SKM-1 (cell line): ENCODE measurements at regions not wholly inside any gene's neighbourhood (a gene's known extent, or its start where the extent isn't known, plus 50 kb on each side); places are given as distances from the start of the nearest gene placed in this dataset.
"Not testable (repeated sequence)": the region's sequence is repeated elsewhere in the genome, so short reads cannot be mapped to it uniquely, and the experiment has no call there.

Source experiments
- DNase-seq: peaks from one replicate; lab custom pipeline; 2025; ENCODE audit not compliant: unreplicated experiment; lab: John Stamatoyannopoulos, UW

DNA sequence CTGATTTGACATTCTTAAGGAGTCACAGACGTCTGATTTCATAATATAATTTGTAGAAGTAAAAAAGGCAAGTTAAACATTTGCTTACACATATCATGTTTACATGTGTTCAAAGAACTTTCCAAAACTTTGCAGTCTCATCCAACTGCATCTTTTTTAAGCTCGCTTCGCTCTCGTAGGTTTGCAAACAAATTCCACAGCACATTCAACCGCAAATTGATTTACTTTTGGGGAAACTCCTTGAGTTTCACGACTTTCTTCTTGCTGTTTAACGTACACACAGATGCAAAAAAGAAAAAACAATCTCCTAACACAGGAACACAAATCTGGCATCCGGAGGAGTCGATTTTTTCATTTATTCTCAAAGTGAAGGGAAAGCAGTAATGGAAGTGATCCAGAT is 1149.5 kb downstream of the VRK1 start:
- no peak for DNase-seq

DNA sequence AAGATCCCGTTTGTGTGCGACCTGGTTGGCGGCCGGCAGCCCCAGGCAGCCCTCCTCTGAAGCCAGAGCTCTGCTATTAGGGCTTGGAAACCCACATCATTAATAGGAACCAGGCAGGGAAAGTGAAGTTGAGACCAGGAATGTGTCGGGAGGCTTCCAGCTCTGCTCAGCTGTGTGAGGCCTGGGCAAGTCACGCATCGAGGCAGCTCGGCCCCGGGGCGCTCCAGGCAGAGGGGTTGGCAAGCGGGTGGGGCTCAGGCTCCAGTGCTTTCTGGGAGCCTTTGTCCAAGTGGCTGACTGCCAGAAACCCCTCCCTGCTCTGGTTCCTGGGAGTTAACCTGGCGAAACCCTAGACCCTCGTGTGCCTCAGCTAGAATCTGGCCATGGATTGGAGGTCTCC is 1151.7 kb downstream of the VRK1 start:
- no peak for DNase-seq

DNA sequence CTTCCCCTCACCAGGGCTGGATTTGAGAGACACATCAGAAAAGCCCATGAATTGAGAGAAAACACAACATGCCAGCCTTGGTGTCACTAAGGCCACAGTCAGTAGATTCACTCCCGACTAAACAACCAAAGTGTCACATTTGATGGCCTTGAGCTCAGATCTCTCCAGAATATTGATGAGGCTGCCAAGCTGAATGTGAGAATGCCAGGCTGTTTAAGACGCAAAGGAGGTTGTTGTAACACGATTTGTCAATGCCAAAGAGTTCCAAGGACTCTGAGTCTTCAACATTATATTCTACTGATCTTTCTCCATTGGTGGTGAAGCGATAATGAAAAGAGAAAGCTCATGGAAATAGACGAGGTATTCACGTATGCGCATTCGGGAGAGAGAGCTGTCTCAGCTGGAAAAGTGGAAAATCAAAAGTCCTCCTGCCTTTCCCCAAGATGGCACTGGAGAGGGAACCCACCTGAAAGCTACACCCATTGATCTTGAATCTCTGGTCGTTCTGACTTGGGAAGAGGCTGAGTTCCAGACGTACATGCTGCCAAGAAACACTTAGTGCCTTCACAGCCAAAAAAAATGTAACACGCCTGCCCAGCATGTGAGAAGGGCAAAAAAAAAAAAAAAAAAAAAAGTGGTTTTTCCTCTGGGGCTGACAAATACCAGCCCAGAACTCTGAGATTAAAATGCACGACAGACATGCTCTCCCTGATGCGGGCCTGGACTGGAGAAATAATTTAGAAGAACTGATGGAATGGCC is 1159.6 kb downstream of the VRK1 start:
- DNase-seq, result no peak

DNA sequence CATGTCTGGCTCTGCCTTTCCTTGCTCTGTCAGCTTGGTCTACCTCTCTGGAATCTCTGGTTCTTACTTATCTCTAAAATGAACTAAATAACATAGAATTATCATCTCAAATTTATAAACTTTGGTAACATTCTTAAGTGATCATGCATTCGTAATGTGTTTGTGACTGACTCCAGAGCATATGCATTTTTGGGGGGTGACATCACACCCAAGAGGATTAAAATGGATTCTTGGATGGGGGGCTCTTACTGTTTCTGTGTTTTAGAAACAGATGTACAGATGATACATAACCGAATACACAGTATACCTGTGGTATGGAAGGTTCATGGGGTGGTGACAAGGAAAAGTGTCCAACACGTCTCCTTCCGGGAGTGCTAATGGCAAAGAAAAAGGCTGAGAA is 1162.1 kb downstream of the VRK1 start:
- no peak for DNase-seq

DNA sequence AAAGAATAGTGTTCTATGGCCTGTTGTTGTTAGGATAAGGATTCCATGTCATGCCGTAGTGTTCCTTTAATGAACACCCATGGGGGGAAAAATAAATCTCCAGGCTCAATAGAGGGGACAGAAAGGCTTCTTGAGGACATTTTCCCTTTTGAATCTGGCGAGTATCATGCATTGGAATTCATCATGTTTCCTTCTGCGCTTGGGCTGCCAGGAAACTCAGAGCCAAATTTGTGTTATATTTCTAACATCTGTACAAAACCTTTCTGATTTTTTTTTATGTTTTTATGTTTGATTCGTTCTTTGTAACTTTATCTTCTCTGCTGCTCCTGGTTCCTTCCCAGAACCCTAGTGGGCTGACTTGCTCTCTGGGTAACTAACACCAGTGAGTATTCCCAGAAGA is 1163.3 kb downstream of the VRK1 start:
- no peak for DNase-seq

DNA sequence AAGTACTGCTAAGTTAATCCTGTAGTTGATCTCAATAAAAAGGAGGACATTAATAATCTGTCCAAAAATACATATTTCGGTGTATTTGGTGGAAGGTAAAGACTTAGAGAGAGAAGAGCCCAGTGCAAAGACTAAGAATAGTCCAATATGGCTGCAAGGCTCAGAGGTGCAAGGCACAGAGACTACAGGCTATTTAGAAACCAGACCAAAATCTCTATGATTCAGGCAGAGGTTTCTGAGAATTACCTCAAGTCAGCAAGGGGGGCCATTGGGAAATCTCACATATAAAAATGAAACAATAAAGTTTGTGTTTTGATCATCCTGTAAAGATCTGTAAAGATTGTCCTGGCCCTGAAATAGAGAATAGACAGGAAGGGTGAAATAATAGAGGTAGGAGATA is 1173.0 kb downstream of the VRK1 start:
- DNase-seq, result no peak

DNA sequence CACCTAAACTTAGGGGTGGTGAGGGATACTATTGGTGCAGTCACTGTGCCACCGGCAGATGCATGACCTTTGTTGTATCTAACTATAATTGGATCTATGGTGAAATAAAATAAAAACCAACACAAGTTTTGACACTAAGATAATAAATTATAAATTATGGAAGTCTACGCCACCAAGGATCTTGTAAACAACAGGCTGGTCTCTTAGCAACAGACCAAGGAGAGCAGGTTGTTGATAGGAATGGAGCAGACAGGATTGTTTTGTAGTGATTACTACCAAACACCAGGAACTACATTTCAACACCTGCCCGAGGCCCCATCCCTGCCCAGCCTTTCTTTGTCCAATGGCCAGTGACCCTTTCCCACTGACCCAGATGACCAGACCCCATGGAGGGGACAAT is 1178.0 kb downstream of the VRK1 start:
- no peak for DNase-seq

DNA sequence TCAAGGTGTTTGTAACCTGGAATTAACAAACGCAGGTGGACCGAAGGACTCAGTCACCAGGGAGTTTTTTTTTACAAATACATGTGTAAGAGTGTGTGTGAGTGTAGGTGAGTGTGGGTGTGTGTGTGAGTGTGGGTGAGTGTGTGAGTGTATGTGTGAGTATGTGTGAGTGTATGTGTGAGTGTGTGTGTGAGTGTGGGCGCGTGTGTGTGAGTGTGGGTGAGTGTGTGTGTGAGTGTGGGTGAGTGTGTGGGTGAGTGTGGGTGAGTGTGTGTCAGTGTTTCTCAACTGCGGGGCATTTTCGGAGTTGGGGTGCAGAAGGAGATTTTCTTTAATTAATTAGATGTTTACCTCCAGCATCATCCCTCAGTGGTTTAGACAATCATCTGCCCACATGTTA is 1178.8 kb downstream of the VRK1 start:
- no peak for DNase-seq

DNA sequence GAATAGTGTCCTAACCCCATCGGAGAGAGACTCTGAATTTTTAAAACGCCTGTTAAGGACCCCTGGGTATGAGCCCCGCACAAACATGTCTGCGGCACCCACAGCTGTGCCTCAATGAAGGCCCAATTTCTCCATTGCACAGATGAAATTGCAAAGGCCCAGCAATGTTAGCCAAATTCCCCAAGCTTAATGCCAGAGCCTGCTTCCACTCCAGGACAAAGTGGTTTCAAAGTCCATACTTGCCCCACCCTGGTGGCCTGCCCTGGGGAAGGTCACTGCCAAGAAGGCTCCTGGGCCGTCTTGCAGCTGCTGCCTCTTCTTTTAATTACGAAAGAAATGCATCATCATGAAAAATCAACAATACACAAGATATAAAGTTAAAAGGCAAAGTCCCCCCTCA is 1179.7 kb downstream of the VRK1 start:
- no peak for DNase-seq

DNA sequence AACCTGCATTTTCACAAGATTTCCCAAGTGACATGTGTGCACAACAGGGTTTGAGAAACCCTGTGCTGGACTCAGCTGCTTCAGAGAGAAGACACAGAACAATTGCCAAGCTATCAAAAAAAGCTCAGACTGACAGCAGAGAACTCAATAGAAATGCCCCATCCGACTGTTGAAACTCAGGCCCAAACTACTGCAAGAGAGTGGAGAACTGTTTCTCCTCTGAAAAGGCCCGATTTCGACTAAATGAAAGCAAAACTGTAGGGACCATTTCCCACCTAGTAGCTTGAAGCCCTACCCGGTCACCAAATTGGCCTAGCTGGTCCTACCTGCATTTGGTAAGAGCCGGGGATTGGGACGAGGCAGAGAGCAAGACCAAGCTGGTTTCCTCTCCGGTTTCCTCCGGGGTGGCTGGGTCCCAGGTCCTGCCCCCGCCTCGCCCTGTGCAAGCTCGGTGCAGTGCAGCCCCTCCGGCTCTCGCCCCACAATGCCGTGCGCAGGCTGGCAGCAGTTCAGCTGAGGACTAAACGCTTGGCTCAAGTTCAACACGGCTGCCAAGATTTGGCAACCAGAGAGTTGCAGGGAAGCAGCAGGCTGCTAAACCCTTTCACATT is 1180.6 kb downstream of the VRK1 start:
- DNase-seq, result no peak

DNA sequence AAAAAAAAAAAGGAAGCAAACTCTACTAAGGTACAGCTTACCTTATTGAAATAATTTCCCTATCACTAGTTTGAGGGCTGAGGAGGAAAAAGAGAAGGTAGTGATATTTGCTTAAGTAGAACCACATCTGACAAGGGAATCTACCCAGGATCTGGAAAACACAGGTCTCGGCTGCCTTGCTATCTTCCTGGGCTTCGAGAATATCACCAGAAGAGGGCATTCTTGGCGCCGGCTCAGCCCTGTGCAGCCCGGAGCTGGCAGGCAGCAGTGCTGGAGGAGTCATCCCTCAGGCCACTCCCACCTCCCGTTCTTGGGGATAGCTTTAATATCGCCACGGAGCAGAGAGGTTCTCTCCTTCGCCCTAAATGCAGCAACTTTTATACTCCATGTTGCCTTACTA is 1181.2 kb downstream of the VRK1 start:
- DNase-seq, result no peak

DNA sequence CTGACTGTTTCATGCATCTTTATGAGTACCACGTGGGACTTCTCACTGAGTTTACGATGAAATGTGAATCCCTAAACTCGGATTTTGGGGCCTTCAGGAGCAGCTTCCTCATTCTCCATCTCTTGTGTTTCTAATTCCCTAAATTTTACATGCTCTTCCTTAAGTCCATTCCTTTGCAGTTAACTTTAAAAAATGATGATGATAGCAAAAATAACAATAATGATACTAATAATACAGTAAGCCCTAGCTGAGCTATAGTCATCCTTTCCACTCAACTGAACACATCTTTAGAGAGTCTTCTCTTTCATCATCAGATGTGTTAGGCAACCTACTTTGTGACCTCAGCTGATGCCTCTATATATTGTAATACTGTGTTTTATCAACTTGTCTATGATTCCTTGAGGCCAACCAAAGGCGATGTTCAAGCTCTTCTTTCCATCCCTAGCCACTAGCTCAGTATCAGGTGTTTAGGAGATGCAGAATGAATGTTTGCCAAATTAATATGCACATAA is 1196.4 kb downstream of the VRK1 start:
- no peak for DNase-seq

DNA sequence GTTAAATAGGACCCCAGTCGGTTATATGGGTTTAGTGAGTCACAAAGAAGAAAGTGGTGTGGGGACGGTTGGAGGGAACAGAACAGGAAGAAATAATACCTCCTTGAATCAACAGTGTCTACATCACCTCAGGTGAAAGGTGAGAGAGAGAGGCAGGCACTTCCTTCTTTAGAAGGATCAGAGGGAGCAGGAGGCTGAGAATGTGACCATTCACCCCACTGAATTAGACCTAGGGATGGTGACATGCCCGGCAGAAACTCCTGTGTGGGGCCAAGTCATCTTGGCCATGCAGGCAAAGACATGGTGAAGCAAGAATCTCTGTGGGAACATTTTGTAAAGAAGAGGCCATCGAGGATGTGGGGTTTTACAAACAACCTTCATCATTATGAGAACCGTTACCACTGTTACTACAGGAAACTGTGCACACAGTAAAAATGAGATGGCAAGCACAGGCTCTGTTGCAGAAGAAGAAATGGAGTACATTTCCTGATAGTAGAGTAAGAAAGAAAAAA is 1196.9 kb downstream of the VRK1 start:
- DNase-seq, result no peak

DNA sequence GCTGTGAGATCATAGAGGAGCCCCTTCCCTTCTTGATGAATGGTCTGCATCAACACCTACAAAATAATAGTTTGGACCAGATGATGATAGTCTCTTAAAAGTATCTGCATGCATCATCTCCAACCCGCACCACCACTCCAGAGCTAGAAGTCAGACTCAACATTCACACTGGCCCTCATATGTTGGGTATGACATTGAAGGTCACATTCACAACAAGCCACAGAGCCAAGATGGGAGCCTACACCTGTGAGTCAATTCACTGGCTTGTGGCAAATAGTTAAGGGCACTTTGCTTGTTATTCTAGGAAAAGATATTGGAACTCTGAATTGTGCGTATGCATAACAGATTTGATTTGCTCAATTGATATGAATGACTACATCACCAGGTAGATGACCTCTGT is 1197.9 kb downstream of the VRK1 start:
- DNase-seq, result no peak

DNA sequence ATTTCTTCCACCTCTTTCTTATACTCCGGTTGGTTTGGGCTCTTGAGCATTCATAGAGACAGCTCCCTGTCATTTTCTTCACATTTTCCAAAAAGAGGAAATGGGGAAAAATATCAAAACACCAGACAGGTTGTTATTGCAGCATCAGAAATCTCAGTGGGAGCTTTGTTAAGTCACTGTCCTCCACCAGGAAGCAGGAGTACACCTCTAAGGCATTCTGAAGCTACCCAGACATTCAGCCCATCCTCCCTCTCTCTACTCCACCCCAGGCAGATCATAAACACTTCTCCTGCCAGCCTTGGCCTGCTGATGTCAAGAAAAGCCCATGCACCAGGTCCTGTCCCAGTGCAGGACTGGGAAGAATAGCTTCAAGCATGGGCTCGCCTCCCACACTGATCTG is 1198.3 kb downstream of the VRK1 start:
- DNase-seq, result no peak

DNA sequence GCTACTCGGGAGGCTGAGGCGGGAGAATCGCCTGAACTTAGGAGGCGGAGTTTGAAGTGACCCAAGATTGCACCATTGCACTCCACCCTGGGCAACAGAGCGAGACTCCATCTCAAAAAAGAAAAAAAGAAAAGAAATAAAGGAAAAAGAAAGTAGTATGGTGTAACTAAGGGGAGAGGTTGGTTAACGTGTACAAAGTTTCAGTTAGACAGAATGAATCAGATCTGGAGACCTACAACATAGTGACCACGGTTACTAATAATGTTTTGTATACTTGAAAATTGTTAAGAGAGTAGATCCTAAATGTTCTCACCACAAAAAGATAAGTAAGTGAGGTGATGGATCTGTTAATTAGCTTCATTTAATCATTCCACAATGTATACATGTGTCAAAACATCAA is 1208.8 kb downstream of the VRK1 start:
- no peak for DNase-seq

DNA sequence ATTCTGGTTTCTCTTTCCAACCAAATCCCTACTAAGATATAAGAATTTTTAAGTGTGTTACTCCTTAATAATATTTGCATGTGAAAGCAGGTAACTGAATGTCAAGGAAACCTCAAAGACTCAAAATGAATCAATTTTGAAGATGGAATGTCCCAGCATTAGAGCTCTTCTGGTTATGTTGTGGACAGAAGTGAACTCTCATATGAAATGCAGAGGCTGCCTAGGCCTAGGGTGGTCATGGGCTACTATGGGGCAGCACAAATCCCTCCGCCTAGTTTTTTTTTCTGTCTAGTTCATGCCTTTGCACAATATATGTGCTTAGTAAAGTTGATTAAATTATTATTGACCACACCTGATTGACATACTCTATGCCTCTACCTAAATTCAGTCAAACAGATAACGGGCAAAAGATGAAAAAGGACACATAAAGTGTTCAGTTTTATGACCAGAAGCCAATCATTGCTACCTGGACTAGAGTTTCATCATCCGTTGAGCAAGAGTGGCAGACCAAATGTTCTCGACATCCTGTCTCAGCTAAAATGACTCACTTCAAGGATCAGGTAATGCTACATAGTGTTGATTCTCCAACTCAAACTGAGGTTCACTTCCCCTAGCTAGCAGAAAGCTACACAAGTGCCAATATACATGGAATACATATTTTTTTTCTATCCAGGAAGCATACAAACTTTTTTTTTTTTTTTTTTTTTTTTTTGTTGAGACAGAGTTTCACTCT is 1211.4 kb downstream of the VRK1 start:
- DNase-seq, result no peak

DNA sequence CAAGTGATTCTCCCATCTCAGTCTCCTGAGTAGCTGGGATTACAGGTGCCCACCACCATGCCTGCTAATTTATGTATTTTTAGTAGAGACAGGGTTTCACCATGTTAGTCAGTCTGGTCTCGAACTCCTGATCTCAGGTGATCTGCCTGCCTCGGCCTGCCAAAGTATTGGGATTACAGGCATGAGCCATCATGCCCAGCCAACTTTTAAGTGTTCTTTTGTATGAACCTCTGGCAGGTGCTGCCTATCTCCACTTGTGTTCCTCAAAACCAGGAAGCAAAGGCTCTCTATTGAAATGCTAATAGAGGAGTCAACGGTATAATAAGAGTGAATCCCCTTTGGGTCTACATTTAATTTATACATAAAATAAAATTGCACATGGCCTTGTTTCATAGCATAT is 1212.0 kb downstream of the VRK1 start:
- not testable (repeated sequence) for DNase-seq

DNA sequence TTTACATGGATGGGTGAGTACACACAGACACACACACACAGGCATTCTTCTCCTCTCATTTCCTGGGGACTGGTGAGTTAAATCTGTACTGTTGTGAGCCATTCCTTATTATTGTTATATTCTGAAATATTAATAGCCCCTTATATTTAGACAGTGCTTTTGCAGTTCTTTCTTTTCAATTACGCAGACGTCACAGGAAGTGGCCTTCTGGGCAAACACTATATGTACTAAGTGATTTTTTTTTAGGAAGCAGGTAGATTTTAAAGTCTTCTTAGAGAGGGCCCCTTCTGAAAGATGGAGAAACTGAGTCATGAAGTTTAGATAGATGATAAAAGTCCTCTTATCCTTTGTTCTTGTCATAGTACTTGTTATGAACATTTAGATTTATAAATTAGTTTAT is 1213.6 kb downstream of the VRK1 start:
- no peak for DNase-seq

DNA sequence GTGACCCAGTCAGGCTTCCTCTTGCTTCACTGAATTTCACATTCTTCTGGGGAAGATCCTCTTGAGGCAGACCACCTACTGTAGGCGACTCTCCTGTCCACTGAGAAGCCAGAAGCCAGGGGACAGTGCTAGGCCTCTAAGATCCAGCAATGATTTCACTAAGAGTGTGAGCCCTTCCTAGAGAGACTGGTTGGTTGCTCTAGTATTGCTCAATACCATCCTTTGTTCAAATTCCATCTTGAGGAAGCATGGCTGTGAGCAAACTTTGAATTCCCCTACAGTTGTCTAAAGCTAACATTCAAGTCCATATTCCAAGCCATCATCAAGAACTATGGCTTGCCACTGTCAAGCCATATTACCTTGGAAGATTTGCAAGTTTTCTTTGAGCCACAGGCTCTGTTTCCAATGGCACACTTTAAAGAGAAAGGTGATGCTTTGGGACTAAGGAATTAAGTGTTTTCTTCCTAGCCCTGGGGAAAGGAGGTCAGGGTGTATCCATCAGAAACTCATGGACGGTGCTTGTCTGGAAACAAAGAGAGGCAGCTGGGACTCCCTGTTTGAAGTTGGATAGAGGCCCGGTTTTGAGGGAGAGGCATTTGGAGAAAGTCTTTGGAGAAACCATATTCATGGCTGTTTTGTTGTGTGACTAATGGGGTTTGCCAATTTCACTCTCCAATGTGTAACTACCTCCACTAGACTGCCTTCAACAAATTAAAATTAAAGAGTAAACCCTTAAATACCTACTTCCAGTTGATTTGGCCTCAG is 1217.9 kb downstream of the VRK1 start:
- no peak for DNase-seq

DNA sequence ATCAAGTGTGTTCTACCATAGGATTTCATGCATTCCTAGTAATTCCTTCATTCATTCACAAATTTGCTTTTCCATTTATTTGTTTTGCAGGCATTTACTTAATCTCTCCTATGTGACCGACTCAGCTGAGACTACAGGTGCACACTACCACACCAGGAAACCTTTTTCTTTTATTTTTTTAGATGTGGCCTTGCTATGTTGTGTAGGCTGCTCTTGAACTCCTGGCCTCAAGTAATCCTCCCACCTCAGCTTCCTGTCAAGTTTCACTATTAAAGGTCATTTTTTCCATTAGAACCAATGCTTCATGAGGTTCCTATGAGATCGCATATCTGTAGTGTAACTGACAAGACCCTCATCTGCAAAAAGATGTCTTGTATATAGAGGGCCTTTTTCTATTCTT is 1218.7 kb downstream of the VRK1 start:
- no peak for DNase-seq
